NCI-H2227 (cell line): ENCODE measurements at regions not wholly inside any gene's neighbourhood (a gene's known extent, or its start where the extent isn't known, plus 50 kb on each side); places are given as distances from the start of the nearest gene placed in this dataset.

ENCODE experiments used
- DNase-seq: peaks from one replicate; lab custom pipeline; 2025; ENCODE audit not compliant: unreplicated experiment; lab: John Stamatoyannopoulos, UW

DNA sequence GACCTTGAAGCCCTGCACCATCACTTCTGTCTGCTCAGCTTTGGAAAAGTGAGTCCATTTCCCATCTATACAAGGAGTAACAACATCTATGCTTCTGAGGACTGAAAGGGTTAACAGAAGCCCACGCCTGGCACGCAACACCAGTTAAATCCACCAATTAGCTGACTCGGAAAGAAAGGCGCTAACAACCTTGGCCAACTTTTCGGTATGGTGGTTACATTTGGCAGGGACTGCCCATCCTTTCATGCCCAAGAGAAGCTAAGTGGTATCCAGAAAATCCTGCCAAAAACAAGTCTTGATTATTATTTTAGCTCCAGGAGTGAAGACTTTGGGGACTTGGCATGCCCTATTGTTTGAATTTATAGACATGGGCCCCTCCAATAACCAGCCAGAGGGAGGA is 202.3 kb upstream of the RPL38 start:
- no peak for DNase-seq

DNA sequence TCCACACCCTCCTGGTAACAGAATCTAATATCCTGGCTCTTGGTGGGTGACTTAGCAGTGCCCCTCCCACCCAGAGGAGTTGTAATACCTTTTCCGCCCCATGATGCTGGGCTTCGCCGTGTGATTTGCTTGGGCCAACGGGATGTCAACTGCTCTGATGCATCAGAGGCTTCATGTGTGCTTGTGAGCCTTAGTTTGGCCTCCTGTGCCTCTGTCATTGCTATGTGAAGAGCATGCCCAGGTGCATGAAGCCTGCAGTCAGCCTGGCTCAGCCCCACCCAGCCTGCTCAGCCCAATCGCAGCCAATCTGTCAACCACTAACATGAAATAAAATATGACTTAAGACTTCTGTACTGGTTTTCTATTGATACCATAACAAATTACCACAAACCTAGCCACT is 201.2 kb upstream of the RPL38 start:
- no peak for DNase-seq

DNA sequence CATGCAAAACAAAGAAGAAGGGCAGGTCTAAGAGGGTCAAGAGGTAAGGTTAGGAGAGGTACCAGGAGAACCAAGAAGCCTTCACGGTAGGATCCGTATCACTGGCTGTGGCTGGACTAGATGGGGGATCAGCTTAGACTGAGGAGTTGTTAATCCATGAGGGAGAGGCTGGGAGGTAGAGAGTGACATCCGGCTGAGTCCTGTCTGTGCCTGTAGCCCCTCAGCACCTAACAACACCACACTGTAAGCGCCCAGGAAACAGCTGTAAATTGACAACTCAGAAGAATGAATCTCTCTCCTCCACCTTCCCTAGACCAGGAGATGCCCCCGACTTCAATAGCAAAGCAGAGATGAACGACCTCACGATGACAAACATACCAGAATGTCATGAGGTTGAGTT is 199.4 kb upstream of the RPL38 start:
- DNase-seq: no peak

DNA sequence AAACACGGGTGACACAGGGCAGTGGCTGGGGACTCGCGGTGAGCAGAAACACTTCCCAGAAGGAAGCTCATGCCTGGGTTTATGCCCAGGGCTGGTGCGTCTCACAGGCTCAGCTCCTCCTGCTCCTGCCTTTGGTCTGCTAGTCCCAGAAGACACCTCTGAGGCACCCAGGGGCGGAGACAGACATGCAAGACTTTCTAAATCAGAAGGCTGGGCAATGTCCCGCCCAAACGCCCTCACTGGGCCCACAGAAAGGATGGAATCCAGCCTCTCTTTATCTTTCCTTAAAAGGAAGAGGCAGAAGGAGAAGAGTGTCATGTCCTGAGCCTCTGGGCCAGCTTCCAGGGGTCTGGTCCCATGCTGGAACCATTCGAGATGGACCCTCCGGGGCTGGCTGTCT is 197.7 kb upstream of the RPL38 start:
- no peak for DNase-seq

DNA sequence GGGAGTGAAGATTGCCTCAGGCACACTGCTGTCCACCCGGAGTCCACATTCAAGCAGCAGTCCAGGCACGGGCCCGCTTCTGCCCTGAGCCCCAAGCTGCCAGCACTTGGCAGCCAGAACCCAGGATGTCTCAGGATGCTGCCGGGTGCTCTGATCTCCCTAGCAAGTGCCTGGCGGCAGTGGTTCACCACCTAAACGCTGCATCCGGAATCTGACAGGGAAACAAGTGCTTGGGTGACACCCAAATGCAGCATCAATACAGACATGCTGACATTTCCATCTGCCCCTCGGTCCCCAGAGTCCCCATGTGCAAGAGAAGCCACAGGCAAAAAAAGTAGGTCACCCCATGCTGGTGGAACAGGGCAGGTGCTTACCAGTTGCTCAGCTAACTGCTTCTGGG is 197.1 kb upstream of the RPL38 start:
- no peak for DNase-seq

DNA sequence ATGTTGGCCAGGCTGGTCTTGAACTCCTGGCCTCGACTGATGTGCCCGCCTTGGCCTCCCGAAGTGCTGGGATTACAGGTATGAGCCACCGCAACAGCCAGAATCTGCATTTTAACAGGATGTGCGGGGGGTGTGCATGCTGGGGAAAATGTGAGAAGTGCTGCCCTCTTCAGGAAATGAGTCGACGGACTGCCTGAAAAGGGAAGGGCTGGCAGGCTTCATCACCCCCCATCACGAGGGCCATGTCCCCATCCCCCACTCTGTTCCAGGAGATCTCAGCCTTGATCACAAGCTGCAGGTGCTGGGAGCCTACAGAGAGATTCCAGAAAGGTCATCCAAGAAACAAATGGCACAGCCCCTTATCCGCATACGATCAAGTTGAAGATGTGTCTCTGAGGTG is 195.3 kb upstream of the RPL38 start:
- DNase-seq: peak; percentile 9

DNA sequence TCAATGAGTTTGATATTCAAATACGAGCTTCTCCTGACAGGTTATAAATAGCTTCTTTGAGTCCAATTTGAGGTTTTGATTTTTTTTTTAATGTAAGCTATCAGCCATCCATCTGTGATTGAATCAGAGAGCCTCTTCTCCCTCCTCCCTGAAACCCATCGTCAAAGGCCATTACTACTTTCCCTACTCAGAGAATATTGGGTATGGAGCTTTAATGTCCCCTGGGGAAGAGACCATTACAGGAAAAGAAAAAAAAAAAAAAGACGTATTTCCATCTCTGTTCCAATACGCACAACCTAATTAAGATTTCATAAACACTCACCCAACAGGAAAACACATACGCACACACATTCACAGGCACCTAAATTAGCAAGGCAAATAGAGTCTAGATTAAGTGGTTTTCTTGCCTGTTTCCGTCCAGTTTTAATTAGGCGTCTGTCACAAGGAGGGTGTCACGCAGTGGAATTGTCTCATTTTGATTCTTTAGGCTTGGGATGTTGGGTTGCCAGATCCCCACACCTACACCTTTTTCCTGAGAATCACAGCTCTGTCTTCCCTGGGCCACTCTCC is 194.3 kb upstream of the RPL38 start:
- no peak for DNase-seq

DNA sequence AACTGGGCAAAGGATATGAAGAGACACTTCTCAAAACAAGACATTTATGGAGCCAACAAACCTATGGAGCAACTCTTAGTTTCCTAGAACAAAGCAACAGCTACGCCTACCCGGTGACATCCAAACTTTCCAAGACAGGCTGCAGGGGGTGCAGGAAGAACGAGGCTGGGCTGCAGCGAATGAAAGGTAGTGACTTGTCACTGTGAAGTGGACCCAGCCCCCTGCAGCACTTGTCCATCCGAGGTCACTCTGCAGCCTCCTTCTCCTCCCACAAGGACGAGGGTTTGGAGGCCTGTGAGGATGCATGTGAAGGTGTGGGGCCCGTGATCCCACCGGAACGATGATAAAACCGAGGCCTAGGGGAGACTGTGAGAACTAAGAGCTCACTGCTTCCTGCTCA is 192.6 kb upstream of the RPL38 start:
- no peak for DNase-seq

DNA sequence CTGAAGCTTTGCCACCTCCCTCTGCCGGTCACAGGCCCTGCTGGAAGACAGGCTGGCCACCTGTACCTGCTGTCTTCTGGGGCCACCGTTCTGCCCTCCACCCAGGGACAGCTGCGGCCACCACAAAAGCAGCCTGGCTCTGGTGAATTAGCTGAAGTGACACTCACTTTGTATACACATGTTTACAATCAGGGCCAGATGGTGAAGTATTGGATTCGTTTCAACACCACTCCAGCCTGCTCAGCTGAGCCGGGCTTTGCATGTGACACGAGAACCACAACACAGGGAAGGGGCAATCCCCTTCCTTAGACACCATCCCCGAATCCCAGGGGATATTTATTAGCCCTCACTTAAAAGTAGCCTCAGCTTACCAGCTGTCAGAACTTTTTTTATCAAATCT is 191.5 kb upstream of the RPL38 start:
- DNase-seq: peak; percentile 31

DNA sequence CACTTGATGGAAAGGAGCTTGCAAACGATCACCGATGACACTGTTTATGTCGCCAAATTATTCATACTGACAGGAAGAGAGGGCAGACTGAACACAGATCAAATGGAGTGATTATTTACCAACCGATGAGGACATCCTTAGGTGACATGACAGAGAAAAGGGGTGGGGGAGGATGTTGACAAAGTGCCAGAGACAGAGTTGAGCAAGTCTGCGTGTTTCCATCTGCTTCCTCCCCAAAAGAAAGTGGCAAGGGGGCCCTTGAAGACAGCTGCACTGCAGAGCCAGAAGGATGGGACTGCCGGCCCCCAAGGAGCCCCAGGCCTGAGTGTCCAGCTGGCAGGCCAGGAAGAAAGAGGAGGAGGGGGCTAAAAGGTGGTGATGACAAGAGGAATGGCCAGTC is 191.0 kb upstream of the RPL38 start:
- no peak for DNase-seq

DNA sequence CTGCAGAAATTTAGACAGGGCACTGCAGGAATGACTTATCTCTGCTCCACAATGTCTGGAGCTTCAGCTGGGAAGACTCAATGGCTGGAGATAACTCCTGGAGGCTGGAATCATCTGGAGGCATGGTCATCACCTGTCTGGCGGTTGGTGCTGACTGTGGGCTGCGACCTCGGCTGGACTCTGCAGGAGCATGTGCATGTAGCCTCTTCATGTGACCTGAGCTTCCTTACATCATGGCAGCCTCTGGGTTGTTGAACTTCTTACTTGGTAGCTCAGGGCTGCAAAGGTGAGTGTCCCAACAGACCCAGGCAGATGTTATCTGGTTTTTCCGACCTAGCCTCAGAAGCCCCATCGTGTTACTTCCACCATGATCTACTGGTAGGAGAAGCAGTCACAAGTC is 188.2 kb upstream of the RPL38 start:
- no peak for DNase-seq

DNA sequence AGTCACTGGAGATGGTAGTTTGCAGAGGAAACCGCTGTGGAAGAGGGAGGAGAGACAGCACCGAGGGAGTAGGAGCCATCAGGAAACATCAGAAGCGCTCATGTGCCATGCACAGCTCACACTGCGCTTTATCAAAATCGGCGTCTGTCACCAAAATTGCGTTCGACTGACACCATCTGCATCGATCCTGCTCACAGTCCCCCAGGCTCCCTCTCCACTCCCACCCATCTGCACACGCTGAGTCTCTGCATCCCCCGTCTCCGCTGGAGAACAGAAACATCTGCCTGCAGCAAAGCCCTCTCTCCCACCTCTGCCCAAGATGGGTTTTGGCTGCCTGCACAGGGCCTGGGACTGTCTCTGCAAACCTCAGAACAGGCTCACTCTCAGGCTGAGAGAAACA is 187.5 kb upstream of the RPL38 start:
- DNase-seq: no peak

DNA sequence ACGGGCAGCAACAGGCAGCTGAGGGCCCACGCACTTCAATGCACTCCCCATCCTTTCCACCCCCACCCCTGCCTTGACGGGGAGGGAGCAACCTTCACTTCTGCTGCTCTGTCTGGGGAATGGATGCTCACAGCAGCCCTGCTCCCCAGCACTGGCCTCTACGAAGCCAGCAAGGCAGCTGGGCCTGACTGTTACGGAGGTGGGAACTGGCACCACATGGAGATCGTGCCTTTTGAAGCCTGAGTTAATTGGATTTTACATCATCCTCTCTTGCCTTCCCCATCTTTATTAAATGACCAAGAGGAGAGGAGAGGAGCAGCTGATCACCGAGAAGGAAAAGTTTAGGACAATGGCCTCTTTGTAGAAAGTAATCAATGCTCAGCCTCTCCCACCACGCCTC is 187.0 kb upstream of the RPL38 start:
- no peak for DNase-seq

DNA sequence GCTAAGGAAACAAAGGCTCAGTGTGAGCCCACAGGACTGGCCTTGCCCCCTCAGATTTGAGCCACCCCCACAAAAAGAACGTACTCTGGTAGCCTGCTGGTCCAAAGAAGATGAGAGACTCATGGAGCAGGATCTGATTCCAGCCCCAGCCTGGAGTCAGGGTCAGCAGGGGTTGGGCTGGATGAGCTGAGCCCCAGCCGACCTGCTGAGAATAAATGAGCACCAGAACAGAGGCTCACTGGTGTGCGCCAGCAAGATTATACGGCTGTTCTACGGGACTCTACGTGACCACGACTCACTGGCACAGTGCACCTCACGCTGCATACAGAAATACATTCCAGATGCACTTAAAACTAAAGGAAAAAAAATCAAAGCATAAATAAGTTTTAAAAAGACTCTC is 186.0 kb upstream of the RPL38 start:
- no peak for DNase-seq

DNA sequence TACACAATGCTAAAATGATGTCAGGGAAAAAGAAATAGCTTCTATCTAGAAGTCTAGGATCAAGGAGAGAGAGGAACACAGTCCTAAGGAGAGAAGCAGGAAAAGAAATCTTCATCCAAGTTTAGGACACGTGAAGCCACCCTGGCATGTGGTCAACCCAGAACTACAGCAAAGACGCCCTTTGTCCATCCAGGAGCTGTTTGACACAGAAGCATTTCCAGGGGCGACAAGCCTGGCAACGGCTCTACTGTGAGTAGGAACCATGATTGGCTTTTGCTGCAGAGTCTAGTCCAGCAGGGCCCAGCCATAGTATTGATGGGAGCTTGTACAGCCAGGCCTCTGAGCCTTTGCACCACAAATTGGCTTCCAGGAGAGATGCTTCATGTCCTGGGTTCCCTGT is 185.4 kb upstream of the RPL38 start:
- no peak for DNase-seq

DNA sequence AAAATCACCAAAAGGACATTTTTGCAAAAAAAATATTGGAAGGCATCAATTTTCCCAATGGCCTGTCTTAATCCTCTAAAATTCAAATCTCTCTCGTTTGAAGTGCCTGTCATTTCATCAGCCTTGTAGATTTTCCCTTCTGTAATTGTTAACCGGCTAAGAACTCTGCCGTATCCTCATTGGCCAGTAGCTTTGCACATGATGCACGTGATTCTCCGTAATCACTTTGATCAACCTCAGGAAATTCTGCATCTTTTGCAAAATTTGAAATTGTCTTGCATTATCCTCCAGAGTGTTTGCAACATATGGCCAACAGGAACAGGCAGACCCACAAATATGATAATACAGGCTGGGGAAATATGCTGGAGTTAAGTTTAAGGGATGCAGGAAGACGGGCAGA is 184.2 kb upstream of the RPL38 start:
- no peak for DNase-seq

DNA sequence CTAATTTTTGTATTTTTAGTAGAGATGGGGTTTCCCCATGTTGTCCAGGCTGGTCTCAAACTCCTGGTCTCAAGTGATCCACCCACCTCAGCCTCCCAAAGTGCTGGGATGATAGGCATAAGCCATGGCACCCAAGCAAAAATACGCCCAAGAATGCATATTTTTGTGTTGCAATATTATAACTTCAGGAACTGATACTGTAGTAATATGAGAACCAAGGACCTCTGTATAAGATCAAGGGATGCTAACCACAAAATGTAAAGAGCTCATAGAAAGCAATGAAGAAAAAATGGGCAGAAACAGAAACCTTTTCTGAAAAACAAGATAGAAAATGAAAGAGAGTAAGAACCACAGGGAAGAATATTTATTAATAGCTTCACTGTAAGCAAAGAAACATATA is 183.6 kb upstream of the RPL38 start:
- DNase-seq: no peak

DNA sequence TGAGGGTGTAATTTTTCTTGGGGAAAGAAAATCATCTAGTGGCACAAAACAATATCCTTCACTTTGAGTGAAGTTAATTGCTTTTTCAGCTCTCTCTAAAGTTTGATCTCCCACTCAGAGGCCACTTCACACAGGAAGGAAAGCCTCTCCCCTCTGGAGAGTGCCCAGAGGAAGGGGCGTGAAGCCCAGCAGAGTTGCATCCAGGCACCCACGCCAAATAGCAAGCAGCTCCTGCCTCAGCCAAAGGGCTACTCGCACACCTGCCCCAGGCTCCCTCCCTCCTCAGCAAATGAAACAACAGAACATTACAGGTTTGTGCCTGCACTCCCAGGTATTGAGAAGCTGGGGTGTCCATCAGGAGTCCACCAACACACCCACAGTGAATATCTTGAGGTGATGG is 183.0 kb upstream of the RPL38 start:
- no peak for DNase-seq

DNA sequence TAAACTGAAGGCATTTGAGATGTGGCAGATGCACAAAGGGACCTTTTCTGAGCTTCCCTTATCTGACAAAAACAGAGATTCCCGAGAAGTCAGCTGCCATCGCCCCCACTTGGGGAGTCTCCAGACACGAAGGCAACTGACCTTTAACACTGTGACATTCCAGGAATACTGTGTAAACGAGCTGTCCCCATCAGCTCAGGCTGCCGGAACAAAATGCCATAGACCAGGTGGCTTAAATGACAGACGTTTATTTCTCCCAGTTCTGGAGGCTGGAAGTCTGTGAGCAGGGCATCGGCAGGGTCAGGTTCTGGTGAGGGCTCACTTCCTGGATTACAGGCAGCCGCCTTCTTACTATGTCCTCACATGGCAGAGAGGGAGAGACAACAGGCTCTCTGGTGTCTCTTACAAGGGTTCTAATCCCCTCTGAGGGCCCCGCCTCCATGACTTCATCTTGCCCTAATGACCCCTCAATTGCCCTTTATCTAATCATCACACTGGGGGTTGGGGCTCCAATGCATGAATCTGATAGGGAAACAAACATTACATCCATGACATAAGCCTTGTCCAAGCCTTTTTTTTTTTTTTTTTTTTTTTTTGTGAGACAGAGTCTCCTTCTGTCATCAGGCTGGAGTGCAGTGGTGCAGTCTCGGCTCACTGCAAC is 178.5 kb upstream of the RPL38 start:
- DNase-seq: no peak

DNA sequence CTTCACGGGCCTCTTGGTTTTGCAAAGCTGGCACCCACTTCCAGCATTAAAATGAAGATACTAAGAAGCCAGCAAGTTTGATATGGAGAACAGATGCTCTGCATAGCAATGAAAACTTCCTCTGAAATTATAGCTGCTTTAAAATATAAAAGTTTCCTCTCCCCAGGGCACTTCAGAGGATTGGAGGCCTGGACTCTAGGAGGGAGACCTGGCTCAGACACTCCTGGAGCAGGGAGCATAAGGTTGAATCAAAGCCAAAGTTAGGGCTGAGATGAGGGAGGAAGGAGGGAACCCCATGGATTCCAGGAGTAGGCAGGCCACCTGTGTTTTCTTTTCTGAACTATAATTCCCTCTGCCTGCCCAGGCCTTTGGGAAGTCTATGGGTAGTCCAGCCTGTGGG is 176.0 kb upstream of the RPL38 start:
- no peak for DNase-seq

DNA sequence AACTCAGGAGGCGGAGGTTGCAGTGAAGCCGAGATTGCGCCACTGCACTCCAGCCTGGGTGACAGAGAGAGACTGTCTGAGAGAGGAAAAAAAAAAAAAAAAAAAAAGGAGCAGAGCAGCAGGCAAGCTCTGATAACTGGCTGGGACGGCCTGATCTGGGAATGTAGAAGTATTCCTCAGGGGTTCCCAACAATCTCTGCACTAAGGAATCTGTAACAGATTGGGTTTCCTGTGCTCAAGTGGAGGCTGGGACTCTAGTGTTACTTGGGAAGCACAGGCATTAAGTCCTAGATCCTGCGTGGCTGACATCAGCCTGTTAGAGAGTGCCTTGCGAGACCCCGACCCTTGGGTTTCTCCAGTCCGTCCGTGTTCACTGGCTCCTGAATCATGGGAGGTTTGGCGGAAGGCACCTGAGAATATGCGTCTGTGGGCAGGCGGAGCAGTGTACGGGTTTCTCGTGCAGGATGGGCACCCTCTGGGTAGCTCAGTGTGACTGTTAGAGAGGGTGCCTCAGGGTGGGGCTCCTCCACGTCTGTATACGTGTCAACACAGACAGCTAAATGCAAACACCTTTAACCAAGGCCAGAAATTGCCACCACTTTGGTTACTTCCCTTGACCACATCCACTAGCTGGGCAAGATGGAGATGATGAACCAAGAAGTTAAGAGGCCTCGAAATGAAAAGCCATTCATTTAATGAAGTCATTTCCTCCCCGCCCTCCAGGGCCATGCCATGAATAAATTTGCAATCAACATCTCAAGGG is 174.9 kb upstream of the RPL38 start:
- DNase-seq: no peak

DNA sequence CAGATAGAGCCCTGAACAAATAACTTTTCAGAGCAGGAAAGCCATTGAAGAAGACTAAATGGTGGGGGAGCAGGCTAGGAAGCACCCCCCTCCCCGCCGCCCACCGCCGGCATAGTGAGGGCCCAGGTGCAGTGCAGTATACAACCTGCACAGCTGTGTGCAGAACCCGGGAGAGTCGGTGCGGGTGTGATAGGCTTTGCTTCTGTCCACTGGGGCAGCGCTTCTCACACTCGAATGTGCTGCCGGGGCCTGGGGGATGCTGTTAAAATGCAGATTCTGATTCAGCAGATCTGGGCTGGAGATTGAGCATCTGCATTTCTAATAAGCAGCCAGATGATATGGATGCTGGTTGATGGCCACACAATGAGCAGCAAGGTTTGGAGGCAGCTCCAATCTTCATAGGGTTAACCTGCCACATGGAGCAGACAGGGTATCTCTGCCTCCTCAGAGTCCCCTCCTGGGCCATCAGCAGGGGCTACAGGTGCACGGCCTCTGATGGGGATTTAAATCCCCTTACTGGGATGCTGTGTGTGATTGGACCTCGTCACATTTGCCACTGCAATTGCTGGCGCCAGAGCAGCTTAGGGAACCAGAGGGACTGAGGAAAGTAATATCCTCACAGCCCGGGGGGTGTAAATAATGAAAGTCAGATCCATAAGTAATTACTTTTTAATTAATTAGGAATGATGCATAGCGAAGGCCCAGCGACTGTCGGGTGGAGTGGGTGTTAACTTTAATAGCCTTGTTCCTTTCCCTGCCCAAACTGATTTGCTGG is 172.0 kb upstream of the RPL38 start:
- no peak for DNase-seq
